GM23338 (cell line): ENCODE measurements at regions not wholly inside any gene's neighbourhood (a gene's known extent, or its start where the extent isn't known, plus 50 kb on each side); places are given as distances from the start of the nearest gene placed in this dataset.

Source experiments
- ATAC-seq: fragments of 200-7000 bp; cut with Tn5 transposase; 3 replicates; pipeline ENCODE4 v1.9.1; 2020
- DNase-seq: peaks from one replicate; pipeline ENCODE4 v3.0.0-alpha.2; 2015; ENCODE audit warnings: low spot score
- H2AFZ ChIP-seq: fragments of 200-600 bp; sonication (generic); 2 replicates; pipeline ENCODE4 v1.8.0; 2016; ENCODE audit warnings: antibody characterized with exemption, mild to moderate bottlenecking, moderate library complexity
- H3F3A ChIP-seq: fragments of 200-600 bp; sonication (generic); replicated peaks from 2 replicates; pipeline ENCODE4 v1.8.0; 2017; ENCODE audit warnings: antibody characterized with exemption, mixed run types, low read depth
- H3K27ac ChIP-seq: fragments of 200-600 bp; sonication (generic); 2 replicates; pipeline ENCODE4 v1.6.1; 2016; ENCODE audit warnings: low read depth
- H3K27me3 ChIP-seq: fragments of 200-600 bp; sonication (generic); 2 replicates; pipeline ENCODE4 v1.8.0; 2016; ENCODE audit warnings: mild to moderate bottlenecking, mixed run types, moderate library complexity; ENCODE audit not compliant: insufficient read depth
- H3K36me3 ChIP-seq: fragments of 200-600 bp; sonication (generic); 2 replicates; pipeline ENCODE4 v1.8.0; 2016; ENCODE audit warnings: mild to moderate bottlenecking; ENCODE audit not compliant: insufficient read depth
- H3K4me1 ChIP-seq: fragments of 200-600 bp; sonication (generic); 2 replicates; pipeline ENCODE4 v1.8.0; 2016; ENCODE audit warnings: mild to moderate bottlenecking, moderate library complexity; ENCODE audit not compliant: insufficient read depth
- H3K4me2 ChIP-seq: fragments of 200-600 bp; sonication (generic); 2 replicates; pipeline ENCODE4 v1.7.1; 2017; ENCODE audit warnings: mixed run types
- H3K4me3 ChIP-seq: fragments of 200-600 bp; sonication (generic); 2 replicates; pipeline ENCODE4 v1.6.1; 2016; ENCODE audit warnings: mixed run types
- H3K79me2 ChIP-seq: fragments of 200-600 bp; sonication (generic); replicated peaks from 2 replicates; pipeline ENCODE4 v1.8.0; 2017; ENCODE audit warnings: mild to moderate bottlenecking; ENCODE audit not compliant: insufficient read depth
- H3K9me2 ChIP-seq: fragments of 200-600 bp; sonication (generic); 2 replicates; pipeline ENCODE4 v1.8.0; 2017; ENCODE audit not compliant: insufficient read depth
- H4K20me1 ChIP-seq: fragments of 200-600 bp; sonication (generic); replicated peaks from 2 replicates; pipeline ENCODE4 v1.8.0; 2017; ENCODE audit warnings: mild to moderate bottlenecking; ENCODE audit not compliant: insufficient read depth
- H3K27ac Mint-ChIP-seq: 2 replicates; pipeline ENCODE4 v1.8.0; 2020; ENCODE audit warnings: inconsistent platforms, mild to moderate bottlenecking, moderate library complexity, mixed read lengths
- H3K27me3 Mint-ChIP-seq: 3 replicates; pipeline ENCODE4 v1.8.0; 2022; ENCODE audit warnings: low read depth, mild to moderate bottlenecking, moderate library complexity, mixed read lengths, inconsistent platforms; ENCODE audit not compliant: insufficient read depth, poor library complexity
- H3K36me3 Mint-ChIP-seq: 3 replicates; pipeline ENCODE4 v1.8.0; 2021; ENCODE audit warnings: low read depth, mild to moderate bottlenecking, inconsistent platforms, moderate library complexity, mixed read lengths
- H3K4me1 Mint-ChIP-seq: 3 replicates; pipeline ENCODE4 v1.8.0; 2020; ENCODE audit warnings: mild to moderate bottlenecking, inconsistent platforms, mixed read lengths
- H3K4me3 Mint-ChIP-seq: 3 replicates; pipeline ENCODE4 v1.8.0; 2021; ENCODE audit warnings: moderate library complexity, mild to moderate bottlenecking, inconsistent platforms, mixed read lengths
- H3K9me3 Mint-ChIP-seq: 3 replicates; pipeline ENCODE4 v1.8.0; 2020; ENCODE audit warnings: moderate library complexity, mild to moderate bottlenecking, inconsistent platforms, mixed read lengths
- CREB1 ChIP-seq: fragments of 250-450 bp; sonication (Bioruptor Pico); IDR thresholded peaks from 2 replicates; pipeline ENCODE4 v1.5.0; 2020; ENCODE audit warnings: low read depth, mild to moderate bottlenecking, moderate library complexity
- ETS1 ChIP-seq: IDR thresholded peaks from 2 replicates; pipeline ENCODE4 v1.6.1; 2016; ENCODE audit warnings: antibody characterized with exemption
- POLR2AphosphoS5 ChIP-seq: IDR thresholded peaks from 2 replicates; pipeline ENCODE4 v1.6.1; 2016; ENCODE audit warnings: antibody characterized with exemption, low read depth
- REST ChIP-seq: IDR thresholded peaks from one replicate; pipeline ENCODE4 v1.6.1; 2018; ENCODE audit warnings: antibody characterized with exemption; ENCODE audit not compliant: unreplicated experiment
- STAT1 ChIP-seq: IDR thresholded peaks from one replicate; pipeline ENCODE4 v1.6.1; 2016; ENCODE audit warnings: antibody characterized with exemption; ENCODE audit not compliant: unreplicated experiment
- ZNF331 ChIP-seq: fragments of 250-450 bp; sonication (Bioruptor Pico); IDR thresholded peaks from 2 replicates; pipeline ENCODE4 v1.5.0; 2020; ENCODE audit warnings: low read depth, mild to moderate bottlenecking, moderate library complexity
- ZNF462 ChIP-seq: fragments of 250-450 bp; sonication (Bioruptor Pico); IDR thresholded peaks from 2 replicates; pipeline ENCODE4 v1.5.0; 2020; ENCODE audit warnings: mild to moderate bottlenecking, moderate library complexity

GRCh38 chr7:42698600-42699374, 213.1 kb downstream of the C7orf25 start (continued):
- TF ChIP-seq ZNF462 (CRISPR knock-in tag) (no peak), ZNF331 (no peak)

- Mint-ChIP-seq H3K4me1 (peaks cover 12% of the 10 kb centered on the region), H3K27ac (no peak overlapping the region)
- DNase-seq = no peak
- TF ChIP-seq ETS1 (no peak), REST (no peak), POLR2AphosphoS5 (no peak), CREB1 (CRISPR knock-in tag) (no peak), STAT1 (no peak), ZNF331 (no peak)
Measured at GRCh38 chr7:42694894-42695507, 216.9 kb downstream of the C7orf25 start.

More at GRCh38 chr7:42694894-42695507, 216.9 kb downstream of the C7orf25 start:
- Histone ChIP-seq H4K20me1 (no peaks in the 10 kb centered on the region), H3K36me3 (no peaks in the 10 kb centered on the region), H2AFZ (0 out of 2 replicates have a peak overlapping the region, but pooled peaks have one; percentile 32), H3K27me3 (no peaks in the 10 kb centered on the region), H3F3A (no peaks in the 10 kb centered on the region), H3K4me1 (peaks cover 8% of the 10 kb centered on the region; the same call in 1 of the 2 replicates), H3K4me3 (no peak overlapping the region), H3K9me2 (0 out of 2 replicates have a peak, but pooled peaks cover 4% of the 10 kb centered on the region), H3K79me2 (no peaks in the 10 kb centered on the region), H3K4me2 (no peak overlapping the region), H3K27ac (no peak overlapping the region)
- Mint-ChIP-seq H3K27me3 (peaks cover 4% of the 10 kb centered on the region), H3K4me3 (no peak overlapping the region), H3K36me3 (no peaks in the 10 kb centered on the region), H3K9me3 (no peaks in the 10 kb centered on the region)
- no peak for ATAC-seq
